Stimulated activated CD4-positive, alpha-beta T cell treated with anti-CD3 and anti-CD28 coated beads, Interleukin-2, amount 100 ng/mL, for 24 hours (primary cell): ENCODE measurements at regions not wholly inside any gene's neighbourhood (a gene's known extent, or its start where the extent isn't known, plus 50 kb on each side); places are given as distances from the start of the nearest gene placed in this dataset.

Source experiments
- DNase-seq, 2 donors: peaks; one replicate each; pipeline ENCODE4 v3.0.0-alpha.2; 2020

DNA sequence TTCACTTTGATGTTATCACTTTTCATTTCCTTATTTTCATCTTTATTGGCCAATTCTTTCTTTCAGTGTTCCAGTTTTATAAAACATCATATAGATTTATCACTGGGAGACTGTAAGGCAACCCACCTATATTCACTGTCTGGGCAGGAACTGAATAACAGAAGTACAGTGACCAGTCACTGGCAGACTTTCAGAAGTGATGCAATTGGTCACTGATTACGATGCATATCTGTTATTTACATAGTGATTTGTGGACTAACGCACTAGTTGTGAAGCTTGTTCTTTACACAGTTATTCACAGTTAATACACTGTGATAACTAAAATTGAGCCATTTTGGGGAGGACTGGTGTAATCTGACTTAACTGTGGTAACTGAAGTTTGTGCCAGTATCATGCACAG lies 190.2 kb upstream of the DPH6 start:
- DNase-seq: no peak

DNA sequence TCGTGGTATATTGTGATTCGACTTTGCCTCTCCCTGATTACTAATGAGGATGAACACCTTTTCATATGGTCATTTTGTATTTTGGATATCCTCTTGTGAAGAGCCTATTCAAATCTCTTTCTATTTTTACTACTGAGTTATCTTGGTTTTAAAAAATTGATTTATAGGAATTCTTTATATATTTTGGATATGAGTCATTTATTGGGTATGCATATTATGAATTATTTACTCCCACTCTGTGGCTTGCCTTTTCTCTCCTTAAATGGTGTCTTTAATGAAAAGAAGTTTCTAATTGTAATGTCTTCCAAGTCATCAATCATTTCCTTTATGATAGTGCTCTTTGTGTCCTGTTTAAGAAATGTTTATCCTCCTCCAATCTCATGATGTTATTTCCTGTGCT lies 191.5 kb upstream of the DPH6 start:
- no peak for DNase-seq

DNA sequence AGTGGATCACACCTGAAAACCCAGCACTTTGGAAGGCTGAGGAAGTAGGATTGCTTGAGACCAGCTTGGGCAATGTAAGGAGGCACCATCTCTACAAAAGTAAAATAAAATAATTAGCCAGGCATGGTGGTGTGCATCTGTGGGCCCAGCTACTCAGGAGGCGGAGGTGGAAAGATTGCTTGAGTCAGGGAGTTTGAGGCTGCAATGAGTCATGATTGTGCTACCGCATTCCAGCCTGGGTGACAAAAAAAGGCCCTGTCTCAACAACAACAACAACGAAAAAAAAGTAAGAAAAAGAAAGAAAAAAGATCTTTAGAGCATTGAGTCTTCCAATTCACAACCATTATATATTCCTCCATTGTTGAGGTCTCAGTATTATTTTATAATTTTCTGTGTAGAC lies 192.4 kb upstream of the DPH6 start:
- DNase-seq: no peak

DNA sequence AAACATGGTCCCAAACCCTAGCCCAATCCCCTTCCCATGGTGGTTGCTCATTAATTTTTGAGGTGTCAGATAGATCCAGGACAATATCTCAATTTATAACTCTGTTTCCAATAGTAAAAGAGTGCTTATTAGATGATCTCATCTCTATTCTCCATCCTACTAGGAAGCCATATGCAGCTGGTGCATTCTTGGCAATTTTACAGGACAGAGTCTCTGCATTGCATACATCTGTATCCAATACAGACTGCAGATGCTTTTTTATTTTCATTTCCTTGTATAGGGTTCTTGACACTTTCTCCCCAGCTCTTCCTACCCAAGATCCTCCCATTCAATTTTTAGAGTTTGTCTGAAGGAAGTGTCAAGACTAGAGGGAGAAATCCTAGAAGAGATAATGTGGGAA lies 194.8 kb upstream of the DPH6 start:
- DNase-seq: no peak

DNA sequence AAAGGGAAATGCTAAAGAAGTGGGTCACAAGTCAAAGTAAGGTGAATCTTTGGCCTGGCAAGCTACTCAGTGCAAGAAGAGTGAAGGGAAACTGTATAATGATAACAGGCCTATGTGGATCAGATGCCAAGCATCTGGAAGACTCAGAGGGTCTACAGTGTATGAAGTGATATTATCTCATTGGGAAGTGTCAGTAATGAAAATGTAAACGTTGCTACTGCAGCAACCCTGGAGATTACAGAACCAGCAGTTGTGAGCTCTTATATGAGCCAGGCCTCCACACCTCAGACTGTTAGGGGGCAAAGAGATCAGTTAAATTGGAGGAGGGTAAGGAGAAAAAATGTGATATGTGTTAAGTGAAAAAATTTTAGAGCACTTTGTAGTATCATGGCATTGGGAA lies 195.4 kb upstream of the DPH6 start:
- no peak for DNase-seq

DNA sequence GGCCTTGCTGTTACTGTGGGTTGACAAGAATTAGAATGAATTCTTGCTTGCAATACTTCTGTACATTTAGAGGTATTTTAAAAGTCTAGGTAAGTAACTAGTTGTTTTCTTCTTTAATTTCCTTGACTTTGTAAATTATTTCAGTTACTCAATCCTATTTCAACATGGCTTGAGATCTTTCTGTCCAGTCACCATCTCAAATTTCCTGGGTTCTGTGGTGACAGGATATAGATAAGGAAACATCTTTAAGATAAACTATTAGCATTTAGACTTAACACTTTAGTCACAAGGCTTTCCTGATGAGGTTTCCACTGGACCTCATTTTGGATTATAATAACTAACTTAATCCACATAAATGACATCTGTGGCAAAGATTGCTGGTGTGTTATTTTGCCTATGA lies 195.9 kb upstream of the DPH6 start:
- no peak for DNase-seq

DNA sequence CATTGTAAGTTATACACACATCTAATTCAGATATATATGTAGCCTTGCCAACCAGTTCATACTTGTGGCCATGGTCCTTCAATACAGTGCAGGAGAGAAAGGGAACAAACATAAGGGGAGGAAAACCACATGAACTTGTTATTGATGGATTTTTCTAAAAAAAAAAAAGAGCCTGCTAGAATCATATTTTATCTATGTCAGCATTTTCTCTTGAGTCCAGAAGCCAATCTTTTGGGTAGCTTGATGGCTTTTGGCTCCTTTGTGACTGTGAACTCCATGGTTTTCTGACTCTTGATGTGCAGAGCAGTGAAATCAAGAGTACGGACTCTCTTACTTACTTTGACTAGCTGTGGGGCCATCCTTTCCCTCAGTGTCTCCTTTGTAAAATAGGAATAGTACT lies 197.4 kb upstream of the DPH6 start:
- no peak for DNase-seq

DNA sequence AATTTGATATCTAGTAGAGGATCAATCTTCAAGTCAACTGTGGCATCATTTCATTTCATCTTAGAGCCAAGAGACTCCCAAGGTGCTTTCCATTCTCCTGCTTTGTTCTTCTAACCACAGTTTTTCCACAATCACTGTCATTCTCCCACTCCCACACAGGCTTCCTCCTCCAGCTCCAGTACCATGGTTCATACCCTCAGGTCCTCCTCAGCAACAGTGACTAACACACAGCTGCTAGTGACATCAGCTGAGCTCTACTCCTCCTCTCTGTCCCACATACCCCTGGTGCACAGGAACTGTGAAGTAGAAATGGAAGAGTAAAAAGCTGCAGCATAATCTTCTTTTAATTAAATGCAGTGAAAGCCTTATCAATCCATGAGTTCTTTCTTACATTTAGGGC lies 200.2 kb upstream of the DPH6 start:
- no peak for DNase-seq

DNA sequence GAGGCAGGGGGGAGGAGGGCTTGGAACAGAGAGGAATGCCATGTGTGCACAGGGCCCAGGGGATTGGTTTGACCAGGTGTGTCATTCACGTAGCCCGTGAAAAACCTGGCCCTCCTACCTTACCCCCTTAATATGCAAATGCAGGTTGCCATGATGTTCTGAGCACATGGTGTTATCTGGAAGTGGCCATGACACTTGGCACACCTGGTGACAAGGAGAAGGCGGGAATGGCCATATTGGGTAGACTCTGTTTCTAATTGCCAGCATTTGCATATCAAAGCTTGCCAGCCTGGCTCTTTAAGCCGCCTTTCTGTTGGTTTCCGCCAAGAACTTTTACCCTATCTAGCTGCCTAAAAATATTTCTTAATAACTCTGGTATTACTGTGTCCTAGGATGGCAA lies 202.1 kb upstream of the DPH6 start:
- no peak for DNase-seq

DNA sequence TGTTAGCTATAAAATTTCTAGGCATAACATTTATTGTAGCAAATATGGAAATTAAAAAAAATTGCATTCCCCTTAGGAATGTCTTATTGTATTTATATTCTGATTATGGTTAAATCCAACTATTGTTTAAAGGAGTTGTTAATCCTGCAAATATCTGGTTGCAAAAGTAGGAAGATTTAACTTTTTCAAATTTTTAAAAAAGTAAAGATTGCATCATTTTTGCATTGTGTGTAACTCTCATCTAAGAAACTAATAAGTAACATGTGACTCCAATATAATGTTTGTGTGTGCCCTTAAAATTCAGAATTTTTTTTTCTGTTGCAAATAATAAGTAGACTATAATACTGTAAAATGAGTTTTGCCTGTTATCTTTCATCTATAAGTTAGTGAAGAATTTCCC lies 204.1 kb upstream of the DPH6 start:
- no peak for DNase-seq

DNA sequence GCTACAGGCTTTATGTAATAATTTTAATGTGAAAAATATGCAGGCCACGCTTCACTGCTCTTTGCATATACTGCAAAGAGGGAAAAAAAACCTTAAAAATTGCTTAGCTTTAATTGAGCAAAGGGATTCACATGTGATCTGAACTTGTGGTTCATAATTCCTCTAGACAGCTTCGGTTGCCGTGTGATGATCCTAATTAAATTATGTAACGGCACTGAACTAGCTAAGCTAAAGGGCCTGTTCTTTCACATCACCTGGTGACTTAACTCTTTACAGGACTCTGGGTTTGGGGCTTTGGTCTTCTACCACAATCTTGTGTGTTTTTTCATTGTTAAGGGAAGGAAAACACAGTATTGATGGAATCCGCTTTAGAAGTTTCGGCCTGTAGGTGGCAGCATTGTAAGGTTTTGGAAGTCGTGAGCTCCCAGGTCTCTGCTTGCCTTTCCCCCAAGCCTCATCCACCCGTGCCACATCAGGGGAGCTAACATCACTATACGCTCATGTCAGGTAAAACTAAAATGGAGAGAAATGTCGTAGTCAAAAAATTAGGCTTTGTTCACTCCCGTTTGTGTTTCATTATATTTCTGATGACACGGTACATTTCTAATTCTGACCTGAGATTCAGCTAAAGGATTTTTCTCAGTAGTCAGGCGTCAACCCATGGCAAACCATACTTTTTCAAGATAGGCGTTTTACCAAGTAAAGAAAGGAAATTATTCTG lies 205.6 kb upstream of the DPH6 start:
- DNase-seq: peak; percentile 60 to 66

DNA sequence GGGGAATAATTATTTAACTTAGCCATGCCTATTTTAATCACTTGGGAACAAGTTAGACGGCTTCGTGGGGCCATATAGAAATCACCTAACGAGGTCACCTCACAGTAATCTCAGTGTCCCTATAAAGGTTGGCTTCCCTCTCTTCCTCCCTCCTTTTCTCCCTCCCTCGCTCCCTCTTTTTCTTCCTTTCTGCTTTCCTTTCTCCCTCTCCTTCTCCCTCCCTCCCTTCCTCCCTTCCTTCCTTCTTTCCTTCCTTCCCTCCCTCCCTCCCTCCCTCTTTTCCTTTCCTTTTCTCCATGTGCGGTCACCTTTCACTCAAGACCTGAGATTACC lies 206.1 kb upstream of the DPH6 start:
- DNase-seq: no peak

DNA sequence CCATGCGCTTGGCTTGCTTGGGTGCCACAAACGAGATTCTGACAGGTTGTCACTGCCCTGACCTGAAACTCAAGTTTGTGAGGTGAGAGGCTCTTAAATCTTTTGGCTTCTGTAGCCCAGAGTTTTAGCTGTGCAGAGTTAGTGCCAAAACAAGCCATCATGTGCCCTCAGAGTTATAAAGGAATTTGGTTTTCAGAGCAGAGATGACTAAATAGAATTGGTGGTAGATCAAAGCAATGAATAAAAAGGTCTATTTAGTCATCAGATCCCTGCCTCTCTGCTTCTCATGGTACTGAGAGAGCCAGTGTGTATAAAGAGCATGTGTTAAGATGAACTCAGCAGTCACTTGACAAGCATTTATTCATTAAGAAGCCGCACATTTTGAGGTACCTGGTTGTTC lies 207.5 kb upstream of the DPH6 start:
- DNase-seq: no peak

DNA sequence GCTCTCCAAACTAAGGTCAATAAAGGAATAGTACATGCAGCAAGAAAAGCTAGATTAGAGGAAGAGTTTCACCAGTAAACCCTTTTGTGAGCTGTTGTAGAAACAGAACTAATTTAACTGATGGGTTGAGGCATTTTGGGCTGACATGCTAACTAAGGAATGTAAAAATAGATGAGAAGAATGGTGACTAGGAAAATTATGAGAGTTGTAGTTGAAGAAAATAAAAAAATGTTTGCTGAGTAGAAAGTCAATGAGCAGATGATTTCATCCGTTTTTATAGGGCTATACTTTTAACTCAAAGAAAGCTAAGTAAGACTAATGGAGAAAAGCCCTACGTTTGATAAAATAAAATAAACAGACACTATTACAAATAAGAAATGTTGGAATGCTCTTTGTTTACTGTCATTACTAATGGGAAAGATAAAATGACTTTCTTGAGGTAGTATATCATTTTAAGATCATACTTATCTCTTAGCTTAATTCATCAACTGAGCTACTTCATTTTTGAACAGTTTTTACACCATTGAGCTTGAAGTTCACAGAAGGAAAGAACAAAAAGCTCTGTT lies 209.4 kb upstream of the DPH6 start:
- no peak for DNase-seq

DNA sequence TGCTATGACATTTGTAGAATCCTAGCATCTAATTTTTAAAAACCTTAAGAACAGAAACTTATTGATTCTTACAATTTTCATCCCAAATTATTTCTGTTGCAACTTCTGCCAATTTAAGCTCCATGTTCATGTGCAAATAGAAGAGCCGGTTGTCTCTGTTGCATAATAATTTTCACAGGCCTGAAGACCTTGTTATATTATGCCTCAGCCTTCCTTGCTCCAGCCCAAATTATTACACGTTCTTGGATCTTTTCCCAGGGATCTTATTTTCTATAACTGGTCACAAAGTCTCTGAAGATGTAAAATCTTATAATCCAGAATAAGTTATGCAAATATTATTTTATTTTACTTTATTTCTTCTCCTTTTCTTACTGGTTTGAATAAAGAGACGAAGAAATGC lies 210.7 kb upstream of the DPH6 start:
- DNase-seq: no peak

DNA sequence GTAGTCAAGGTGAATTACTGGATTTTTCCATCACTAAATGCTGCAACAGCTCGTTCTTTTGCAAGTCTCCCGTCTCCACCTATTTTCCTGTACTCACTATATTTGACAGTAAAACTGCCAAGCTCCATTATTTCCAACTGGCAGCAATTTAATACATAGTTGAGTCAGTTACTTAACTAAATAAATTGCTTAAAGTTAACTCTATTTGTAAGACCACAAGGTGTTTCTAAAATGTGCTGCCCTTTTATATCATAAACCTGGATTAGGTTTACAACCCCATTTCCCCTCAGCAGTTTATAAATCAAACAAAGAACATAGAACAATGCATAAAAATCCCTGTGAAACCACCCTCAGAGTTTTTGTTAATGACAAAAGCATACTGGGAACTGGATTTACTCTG lies 211.4 kb upstream of the DPH6 start:
- no peak for DNase-seq

DNA sequence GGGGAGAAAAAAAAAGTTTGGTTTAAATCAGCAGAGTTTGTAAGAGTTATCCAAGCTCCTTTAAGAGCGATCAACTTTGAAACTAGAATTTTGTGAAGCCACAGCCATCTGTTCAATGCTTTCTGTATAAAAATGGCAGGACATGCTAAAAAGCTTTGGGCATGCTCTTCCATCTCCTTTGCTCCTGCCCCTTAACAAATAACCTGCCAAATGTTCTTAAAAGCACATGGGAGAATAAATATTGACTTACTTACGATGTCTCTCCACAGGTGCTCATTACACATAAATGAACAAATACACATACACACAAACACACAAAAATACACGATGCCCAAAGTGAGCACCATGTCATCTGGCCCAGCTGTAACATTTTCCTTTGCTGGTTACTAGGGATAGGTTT lies 211.8 kb upstream of the DPH6 start:
- no peak for DNase-seq

DNA sequence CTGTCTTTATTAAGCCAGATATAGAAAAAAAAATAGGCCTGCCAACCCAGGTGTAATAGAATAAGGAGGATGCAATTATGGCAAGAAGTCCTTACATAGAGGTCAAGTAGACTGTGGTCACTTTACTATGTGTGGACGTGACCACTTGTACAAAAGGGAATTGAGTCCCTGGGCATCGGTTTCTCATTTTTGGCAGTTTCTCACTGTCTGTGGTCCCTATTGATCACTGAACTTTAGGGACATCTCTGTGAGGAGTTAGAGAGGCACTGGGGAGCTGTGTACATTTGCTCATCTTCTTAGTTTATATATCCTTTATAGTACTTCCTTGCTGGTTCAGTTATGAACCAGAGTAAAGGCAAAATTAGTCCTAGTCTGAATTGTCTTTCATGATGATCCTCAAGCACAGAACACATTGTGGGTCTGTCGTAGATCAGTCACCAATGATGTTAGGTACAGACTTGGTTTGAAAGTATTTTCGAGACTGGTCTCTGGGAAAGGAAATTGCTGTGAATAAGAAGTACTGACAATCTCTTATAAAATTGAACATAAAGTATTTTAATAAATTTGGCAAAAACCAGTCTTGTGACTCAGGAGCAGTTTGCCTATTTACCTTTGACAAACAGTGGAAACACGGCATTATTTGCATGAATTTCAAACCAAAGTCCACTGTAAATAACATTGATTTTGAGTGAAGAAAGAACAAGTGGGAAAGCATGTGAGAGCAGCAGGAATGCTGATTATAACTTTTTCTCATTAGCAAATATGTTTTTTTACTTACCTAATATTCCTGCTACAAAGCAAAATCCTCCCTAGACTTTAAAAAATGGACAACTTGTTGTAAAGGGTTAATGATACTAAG lies 218.9 kb upstream of the DPH6 start:
- no peak for DNase-seq

DNA sequence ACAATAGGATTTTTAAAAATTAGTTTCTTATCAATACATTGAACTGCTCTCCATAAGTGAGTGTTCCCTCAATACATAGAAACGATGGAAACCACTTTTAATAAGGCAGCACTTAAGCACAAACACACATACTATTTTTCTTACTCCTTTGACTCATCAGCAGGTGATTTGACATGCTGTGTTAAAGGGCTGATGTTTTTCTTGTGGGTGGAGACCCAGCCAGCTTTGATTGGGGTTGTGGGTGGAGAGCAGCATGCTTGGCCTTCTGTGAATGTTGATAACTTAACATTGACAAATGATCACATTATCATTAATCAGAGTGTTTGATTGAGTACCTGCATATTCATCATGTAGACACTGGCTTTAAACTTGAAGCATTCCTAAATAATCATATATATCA lies 223.0 kb upstream of the DPH6 start:
- no peak for DNase-seq

DNA sequence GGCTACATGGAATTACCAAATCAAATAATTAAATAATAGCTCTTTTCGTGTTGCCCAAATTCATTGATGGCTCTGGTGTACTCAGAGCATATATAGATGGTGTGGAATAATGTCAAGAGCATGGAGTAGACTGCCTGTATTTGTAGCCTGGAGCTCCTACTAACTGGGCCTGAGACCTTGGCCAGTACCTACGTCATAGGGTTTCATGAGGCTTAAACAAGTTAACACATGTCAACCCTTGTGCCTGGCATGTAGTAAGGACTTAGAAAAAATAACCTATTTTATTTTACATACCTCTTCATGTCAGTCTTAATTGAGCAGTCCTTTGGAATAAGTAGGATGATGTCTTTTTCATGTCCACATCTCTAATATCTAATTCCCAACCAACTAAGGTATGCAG lies 223.7 kb upstream of the DPH6 start:
- no peak for DNase-seq

DNA sequence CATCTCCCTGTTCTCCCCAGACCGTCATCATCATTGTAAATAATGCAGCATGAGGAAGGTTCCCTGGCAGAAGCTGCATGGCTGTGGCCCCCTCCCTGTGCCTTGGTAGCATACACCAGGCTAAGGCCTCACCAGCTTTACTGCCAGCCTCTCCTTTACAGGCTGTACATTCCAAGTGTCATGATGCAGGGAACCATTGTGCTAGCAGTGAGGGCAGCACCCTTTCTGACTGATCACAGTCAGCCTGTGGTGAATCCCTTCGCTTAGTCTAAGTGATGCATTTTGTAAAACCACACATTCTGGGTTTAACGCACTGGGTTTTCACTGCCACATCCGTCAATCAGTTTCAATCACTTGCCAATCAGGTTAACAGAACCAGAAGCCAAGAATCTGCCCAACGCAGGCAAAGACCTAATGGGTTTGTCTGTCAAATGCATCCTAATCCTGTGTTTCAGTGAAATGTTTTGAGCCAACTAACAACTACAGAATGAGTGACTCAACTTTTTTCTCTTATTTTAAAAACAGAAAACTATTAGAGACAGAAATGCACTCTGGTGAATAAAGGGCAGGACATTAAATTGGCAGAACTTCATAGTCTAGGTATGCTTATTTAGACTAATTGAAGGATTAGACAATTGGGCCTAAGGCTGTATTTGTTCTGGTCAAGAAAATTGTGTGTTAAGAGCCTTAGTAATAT lies 225.9 kb upstream of the DPH6 start:
- no peak for DNase-seq

DNA sequence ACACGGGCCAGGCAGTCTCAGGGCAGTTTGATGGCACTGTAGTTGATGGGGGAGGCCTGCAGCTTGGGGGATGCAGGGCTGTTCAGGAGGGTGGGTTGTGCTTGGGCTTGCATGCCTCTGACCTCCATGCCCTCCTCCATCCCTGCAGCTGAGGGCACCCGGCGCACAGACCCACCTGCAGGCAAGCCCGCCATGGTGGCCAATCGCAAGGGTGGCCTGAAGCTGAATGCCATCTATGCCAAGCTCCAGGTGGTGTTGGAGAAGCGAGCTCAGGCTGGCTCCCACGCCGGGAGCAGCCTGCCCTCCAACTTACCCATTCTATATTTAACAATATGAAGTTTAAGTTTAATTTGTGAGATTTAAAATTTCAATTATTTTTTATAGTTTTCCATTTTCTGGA lies 228.7 kb upstream of the DPH6 start:
- no peak for DNase-seq

DNA sequence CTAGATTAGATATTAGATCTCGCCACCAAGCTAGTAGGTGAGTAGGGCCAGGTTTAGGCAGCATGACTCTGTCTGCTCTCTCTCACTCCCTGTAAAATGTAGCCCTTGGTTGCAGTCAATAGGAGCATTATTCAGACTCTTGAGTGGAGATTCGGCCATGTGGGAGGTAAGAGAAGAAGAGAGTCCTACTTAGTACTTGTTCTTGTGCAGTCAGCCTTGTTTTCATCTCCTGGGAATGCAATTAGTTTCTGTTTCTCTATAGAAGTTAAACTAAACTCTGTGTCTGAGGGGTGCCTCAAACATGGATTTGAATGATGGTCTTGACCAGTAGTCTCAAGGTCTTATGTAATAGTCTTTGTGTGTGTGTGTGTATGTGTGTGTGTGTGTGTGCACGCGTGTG lies 229.5 kb upstream of the DPH6 start:
- DNase-seq: no peak

DNA sequence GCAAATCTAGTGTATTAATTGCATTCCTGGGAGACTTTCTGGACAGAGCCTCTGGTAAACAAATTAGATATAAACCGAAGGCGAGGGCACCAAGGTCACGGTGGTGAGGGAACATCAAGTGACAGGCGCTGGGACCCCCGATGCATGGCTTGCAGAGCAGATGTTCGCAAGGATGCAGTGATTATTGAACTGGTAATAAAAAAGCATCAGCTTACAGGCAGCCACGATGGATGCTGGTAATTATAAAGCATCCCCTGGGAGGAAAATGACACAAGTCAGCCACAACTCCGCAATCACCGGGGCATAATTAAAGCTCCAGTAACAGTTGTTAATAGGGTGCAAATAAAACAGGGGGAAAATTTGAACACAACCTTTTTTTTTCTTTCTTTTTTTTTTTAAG lies 231.1 kb upstream of the DPH6 start:
- DNase-seq: no peak
